Skeletal muscle cell (primary cell): ENCODE measurements at regions not wholly inside any gene's neighbourhood (a gene's known extent, or its start where the extent isn't known, plus 50 kb on each side); places are given as distances from the start of the nearest gene placed in this dataset.
"Not testable (repeated sequence)": the region's sequence is repeated elsewhere in the genome, so short reads cannot be mapped to it uniquely, and the experiment has no call there.

Experiments used
- DNase-seq: peaks from one replicate; pipeline ENCODE4 v3.0.0-alpha.2; 2010; ENCODE audit warnings: low read depth
- H3K4me3 ChIP-seq: 2 replicates; pipeline ENCODE4 v1.5.1; 2011; ENCODE audit warnings: low read depth, mild to moderate bottlenecking, control low read depth, low read length, moderate library complexity

GRCh38 chr6:153984811-153985210 lies 54.2 kb upstream of the OPRM1 start:
- no peak for DNase-seq
- H3K4me3 ChIP-seq: no peak overlapping the region

GRCh38 chr6:153980171-153980570 lies 58.9 kb upstream of the OPRM1 start:
- no peak for DNase-seq
- no peak overlapping the region for H3K4me3 ChIP-seq

DNA sequence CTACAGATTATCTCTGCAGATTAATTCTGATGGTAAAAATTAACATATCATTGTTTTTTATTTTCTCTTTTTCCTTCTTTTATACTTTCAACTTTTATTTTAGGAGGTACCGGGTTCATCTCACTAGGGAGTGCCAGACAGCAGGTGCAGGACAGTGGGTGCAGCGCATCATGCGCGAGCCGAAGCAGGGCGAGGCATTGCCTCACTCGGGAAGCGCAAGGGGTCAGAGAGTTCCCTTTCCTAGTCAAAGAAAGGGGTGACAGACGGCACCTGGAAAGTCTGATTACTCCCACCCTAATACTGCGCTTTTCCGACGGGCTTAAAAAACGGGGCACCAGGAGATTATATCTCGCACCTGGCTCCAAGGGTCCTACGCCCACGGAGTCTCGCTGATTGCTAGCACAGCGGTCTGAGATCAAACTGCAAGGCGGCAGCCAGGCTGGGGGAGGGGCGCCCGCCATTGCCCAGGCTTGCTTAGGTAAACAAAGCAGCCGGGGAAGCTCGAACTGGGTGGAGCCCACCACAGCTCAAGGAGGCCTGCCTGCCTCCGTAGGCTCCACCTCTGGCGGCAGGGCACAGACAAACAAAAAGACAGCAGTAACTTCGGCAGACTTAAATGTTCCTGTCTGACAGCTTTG lies 60.0 kb upstream of the OPRM1 start:
- DNase-seq, H3K4me3 ChIP-seq: not testable (repeated sequence)

- no peak overlapping the region for H3K4me3 ChIP-seq
- DNase-seq: no peak
Measured at GRCh38 chr6:153976921-153977693, 61.9 kb upstream of the OPRM1 start.

DNA sequence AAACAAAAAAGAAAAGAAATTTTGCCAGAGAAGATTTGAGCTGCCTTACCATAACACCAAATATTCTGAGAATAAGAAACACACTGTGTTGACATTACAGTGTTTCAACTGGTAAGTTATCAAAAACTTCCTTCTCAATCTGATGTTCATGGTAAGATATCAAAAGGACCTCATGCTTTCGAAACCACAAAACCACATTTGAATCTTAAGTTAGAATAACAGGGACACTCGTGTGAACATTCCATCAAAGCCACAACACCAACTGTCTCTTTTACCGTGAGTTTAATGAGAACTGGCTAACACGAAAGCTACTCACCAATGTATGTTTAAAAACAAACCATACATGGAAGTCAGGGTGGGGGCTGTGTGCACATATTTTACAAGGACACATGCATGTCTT lies 73.0 kb upstream of the OPRM1 start:
- DNase-seq: peak; percentile 11
- H3K4me3 ChIP-seq: no peak overlapping the region

DNA sequence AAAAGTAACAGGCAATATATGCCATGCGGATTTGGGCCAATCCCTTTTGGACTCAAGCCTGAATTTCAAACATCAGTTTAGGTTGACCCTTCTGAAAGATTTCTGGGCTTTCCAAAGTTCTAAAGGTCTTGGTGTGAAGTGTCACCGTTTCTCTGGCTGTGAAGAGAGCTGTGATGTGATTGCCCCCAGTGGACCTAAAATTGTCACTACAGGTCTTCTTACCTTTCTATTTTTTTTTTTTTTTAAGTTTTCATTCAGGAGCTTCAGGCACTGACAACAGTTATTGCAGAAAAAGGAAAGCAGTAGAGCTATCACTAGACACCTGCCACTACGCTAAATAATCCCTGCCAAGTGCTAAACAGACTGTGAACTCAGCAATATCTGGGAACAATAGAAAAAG lies 75.7 kb upstream of the OPRM1 start:
- H3K4me3 ChIP-seq: no peak overlapping the region
- no peak for DNase-seq

GRCh38 chr6:153962555-153962954 lies 76.5 kb upstream of the OPRM1 start:
- no peak overlapping the region for H3K4me3 ChIP-seq
- DNase-seq: no peak

DNA sequence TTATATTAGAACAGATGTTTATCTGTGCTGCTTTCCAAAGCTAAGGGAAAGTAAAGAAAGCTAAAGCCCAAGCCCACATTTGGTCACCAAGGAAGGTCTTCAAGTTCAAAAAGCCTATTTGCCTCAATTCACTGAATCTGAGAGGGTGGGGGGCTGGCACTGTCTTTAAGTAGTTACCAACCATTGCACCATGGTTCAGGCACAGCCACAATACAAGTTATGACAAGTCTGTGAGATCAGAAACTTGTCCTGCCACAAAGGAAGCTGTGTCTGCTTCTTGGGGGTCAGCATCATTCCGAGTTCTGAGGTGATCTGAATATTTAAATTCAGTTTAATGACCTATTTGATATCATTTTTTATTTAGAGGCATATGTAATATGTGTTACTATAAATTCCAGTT lies 78.3 kb upstream of the OPRM1 start:
- H3K4me3 ChIP-seq: no peak overlapping the region
- no peak for DNase-seq

DNA sequence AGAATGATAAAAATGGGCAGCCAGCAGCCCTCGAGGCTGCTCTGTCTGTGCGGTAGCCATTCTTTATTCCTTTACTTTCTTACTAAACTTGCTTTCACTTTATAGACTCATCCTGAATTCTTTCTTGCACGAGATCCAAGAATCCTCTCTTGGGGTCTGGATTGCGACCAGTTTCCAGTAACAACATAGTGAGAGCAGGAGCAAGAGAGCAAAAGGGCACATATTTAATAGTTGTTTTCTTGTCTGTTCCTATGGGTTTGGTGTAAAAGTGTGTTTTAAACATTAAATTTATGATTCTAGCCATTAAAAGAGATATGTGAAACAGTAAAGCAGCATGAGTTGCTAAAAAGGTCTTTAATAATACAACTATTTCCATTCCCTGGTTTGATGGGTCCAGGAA lies 78.8 kb upstream of the OPRM1 start:
- H3K4me3 ChIP-seq: no peak overlapping the region
- DNase-seq: no peak

- DNase-seq: no peak
- no peak overlapping the region for H3K4me3 ChIP-seq
Measured at GRCh38 chr6:153959276-153959675, 79.8 kb upstream of the OPRM1 start.

- no peak for DNase-seq
- H3K4me3 ChIP-seq: no peak overlapping the region
Measured at GRCh38 chr6:153958860-153959259, 80.2 kb upstream of the OPRM1 start.

GRCh38 chr6:153957394-153957793 lies 81.6 kb upstream of the OPRM1 start:
- DNase-seq: no peak

GRCh38 chr6:153956808-153957207 lies 82.2 kb upstream of the OPRM1 start:
- H3K4me3 ChIP-seq: no peak overlapping the region
- DNase-seq: no peak

More at GRCh38 chr6:153957394-153957793, 81.6 kb upstream of the OPRM1 start:
- H3K4me3 ChIP-seq: no peak overlapping the region

GRCh38 chr6:153949616-153950015 lies 89.4 kb upstream of the OPRM1 start:
- no peak for DNase-seq
- no peak overlapping the region for H3K4me3 ChIP-seq

GRCh38 chr6:153947808-153948447 lies 91.1 kb upstream of the OPRM1 start:
- DNase-seq: no peak
- no peak overlapping the region for H3K4me3 ChIP-seq

- no peak for DNase-seq
- H3K4me3 ChIP-seq: no peak overlapping the region
Measured at GRCh38 chr6:153944201-153944600, 94.8 kb upstream of the OPRM1 start.

DNA sequence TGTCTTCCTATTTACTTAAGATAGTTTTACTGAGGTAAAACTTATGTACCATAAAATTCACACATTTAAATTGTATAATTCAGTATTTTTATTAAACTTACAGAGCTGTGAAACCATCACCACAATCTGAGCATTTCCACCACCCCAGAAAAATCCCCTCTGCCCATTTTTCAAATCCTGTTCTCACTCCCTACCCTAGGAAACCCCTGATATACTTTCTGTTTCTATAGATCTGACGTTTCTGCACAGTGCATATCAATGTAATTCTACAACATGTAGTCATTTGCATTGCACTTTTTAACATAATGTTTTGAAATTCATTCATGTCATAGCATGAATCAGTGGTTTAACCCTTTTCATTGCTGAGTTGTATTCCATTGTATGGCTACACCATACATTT lies 96.7 kb upstream of the OPRM1 start:
- DNase-seq: no peak
- no peak overlapping the region for H3K4me3 ChIP-seq

DNA sequence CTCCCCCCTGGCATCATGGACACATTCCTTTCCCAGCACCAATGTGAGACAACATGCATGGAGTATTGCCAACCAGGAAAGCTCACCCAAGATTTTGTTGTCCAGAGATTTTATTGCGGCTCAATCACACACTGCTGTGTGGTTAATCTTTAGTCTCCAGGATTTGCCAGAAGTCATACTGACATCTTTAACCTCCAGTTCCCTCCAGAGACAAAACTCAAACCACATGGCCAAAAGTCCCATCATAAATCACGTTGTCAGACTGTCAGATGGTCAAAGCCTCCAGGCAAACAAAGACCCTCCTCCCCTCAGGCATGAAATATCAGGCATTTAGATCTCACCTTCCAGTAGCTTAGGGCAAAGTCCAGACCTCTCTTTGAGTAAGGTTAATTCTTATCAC lies 97.3 kb upstream of the OPRM1 start:
- no peak overlapping the region for H3K4me3 ChIP-seq
- no peak for DNase-seq

DNA sequence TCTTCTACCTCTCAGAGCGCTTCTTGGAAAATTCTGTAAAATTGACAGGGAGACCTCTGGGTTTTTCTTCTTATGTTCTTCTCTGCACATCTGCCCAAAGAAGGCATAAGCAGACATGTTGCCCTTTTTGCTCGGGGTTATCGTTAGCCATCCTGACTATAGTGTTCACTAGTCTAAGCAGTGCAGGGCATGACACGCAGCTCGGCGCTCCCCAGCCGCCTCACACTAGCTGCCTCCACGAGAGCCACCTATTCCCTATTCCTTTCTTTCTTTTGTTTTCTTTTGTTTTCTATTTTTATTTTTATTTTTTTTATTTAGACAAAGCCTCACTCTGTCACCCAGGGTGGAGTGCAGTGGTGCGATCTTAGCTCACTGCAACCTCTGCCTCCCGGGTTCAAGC lies 100.2 kb upstream of the OPRM1 start:
- no peak for DNase-seq
- H3K4me3 ChIP-seq: no peak overlapping the region

DNA sequence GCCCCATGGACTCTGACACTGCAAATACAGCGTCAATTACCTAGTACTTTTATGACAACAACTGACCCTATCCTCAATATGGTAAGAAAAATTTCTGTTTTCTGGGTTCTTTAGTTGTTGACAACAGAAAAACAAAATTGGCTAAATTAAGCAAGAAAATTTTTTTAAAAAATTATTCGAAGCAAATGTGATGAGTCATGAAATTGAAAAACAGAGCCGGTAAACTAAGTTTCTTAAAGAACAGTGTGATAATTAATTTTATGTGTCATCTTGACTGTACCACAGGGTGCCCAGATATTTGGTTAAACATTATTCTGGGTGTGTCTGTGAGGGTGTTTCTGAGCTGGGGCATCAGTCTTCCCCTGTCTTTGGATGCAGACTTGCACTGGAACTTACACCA lies 107.6 kb upstream of the OPRM1 start:
- no peak overlapping the region for H3K4me3 ChIP-seq
- no peak for DNase-seq

GRCh38 chr6:153927867-153928266 lies 111.2 kb upstream of the OPRM1 start:
- DNase-seq: no peak
- no peak overlapping the region for H3K4me3 ChIP-seq
